Stimulated activated naive CD4-positive, alpha-beta T cell (primary cell): ENCODE measurements at regions not wholly inside any gene's neighbourhood (a gene's known extent, or its start where the extent isn't known, plus 50 kb on each side); places are given as distances from the start of the nearest gene placed in this dataset.

Experiments used
- DNase-seq, 6 experiments: peaks; one replicate each; lab custom pipeline; 2025; lab: John Stamatoyannopoulos, UW

DNA sequence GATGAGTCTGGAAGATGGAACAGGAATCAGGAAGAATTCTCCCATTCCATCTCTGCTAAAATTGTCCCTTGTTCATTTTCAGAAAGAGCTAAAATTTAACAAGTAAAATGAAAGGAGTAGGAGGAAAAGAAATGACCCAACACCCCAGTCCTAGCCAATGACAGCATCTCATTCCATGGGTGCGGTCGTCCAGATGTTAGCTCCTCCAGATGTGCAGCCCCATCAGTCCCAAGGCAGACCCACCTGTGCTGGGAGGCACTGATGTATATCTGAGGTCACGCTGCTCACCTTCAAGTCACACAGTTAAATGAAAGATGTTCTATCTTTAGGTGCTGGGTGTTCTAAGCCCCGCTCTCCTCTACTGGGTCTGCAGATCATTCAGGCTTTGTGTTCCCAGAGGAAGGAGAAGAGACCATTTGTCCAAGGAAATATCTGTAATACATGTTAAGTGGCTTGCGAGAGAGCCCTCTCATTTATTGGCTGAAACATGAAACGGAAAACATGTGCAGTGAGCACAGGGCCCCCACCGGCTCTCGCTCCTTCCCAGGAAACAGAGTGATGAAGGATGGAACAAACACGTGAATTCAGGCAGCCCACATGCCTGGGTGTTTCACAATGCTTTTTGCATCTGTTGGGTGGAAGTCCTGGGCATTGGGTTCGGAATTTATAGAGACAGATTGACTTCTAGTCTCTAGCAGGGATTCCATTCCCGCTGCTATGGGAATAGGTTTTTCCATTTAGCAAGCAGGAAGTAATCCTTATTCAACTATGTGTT lies 294.6 kb downstream of the NUAK1 start:
- DNase-seq, result no peak

DNA sequence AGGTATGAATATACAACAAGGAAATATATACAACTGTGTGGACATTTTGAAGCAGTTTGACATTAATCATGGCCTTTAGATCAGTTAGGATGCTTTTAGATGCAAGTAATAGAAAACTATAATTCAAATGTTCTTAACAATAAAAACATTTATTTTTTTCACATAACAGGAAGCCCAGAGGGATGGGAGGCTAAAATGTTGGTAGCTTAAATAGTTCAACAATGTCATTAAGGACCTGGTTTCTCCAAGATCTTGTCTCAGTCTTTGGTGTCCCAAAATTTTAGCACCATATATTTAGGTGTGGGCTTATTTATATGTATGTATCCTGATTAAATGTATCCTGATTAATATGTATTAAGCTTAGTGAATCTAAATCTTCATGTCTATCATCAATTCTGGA lies 292.4 kb downstream of the NUAK1 start:
- no peak for DNase-seq

DNA sequence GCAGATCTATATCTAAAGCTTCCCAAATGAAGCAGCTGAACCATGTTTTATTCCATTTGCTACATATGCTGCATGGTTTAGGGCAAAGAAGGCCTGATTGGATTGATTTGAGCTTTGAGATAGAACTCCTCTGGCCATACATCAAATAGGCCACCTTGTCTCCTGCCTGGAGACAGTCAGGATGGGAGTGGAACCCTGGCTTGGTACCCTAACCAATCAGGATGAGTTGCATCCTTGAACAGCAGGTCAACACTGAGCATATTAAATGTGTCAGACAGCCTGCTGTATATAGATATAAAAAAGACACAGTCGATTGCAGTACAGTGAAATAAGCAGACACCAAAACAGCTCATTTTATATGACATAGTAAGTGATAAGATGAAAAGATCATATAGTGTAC lies 291.7 kb downstream of the NUAK1 start:
- no peak for DNase-seq

DNA sequence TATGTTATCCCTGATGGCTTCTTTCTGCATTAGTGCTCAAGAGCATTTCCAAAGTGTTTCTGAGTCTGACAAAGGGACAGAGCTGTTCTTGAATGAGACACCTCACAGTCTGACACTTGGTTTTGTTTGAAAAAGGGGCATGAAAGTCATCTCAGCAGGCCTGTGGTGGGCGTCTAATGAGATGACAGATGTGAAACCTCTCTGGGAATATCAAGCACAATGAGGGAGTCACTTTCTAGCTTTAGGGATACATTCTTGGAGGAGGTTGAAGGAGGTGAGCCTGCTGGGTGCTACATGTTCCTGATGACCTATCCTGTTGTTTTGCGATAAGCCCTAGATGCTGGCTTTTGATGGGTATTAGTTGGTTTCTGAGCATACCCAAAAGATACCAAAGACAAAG lies 290.5 kb downstream of the NUAK1 start:
- DNase-seq, result no peak

DNA sequence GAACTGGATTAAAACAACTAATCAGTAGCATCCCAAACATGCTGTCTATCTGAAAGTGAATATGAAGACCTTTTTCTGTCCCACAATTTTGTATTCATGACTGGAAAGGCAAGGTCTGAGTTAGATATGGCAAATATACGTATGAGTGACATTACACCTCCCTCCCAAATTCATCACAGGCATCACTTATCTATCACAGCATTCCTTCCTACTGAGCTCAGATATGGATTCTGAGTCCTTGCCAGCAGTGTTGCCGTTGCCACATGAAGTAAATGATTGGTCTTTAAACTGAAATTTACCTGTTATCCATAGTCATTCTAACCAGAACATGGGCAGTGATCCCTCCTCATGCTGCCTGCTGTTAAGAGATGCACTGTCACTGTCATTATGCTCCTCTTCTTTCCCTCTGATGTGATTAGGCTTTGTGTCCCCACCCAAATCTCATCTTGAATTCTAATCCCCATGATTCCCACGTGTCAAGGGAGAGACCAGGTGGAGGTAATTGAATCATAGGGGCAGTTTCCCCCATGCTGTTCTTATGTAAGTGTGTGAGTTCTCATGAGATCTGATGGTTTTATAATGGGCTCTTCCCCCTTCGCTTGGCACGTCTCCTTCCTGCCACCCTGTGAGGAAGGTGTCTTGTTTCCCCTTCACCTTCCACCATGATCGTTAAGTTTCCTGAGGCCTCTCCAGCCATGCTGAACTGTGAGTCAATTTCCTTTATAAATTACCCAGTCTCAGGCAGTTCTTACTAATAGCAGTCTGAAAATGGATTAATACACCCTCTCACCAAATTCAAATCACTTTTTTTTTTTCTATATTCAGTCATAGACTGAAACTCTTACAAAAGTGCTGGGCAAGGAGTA lies 288.4 kb downstream of the NUAK1 start:
- no peak for DNase-seq

DNA sequence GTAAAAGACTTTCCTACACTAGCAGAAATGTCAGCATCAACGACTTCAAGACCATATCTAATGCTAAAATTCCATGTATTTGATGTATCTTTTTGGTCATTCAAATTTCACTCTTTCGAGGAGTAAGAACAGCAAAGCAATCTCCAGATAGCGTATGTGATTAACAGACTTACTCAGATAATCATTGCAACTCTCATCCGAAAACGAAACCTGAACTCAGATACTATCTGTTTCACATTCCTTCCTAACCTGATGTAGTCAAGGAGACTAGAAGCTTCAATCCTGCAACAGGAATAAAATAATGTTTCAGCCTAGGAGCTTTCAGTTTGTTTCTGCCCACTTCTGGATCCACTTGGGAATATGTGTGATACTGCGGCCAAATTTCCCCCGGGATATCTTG lies 286.3 kb downstream of the NUAK1 start:
- DNase-seq, result no peak

DNA sequence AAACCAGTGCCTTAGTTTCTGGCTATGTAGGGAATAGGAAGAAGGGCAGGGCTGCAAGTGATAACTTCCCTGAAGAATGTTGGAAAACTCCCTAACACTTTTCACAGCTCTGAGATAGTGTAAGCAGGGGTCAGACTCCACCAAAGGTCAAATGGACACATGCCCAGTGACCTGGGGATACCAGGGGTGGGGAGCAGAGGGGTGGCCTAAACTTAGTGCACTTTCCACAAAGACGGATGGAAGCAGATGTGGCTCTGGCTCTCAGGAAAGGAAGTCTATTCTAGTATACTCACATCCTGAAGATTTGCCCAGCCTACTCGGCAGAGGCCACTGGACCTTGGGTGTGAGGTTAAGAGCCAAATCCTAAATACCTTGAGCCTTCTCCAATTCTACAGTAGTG lies 285.8 kb downstream of the NUAK1 start:
- no peak for DNase-seq

DNA sequence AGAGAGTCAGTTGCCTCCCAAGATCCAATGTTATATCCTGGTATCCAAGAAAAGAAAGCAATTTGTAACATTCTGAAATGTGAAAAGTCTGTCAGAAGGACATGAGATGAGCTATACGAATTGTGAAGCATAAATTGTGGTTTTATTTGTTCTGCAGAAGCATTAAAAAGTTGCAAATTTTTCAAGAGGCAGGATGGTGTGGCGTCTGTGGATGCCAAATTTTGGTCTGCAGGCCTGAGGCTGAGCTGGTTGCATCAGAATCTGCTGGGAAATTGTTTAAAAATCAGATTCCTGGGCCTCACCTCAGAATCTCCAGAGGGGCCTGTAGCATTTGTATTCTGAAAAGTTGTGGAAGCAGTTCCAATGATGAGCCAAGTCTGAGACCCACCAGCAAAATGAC lies 284.7 kb downstream of the NUAK1 start:
- no peak for DNase-seq

DNA sequence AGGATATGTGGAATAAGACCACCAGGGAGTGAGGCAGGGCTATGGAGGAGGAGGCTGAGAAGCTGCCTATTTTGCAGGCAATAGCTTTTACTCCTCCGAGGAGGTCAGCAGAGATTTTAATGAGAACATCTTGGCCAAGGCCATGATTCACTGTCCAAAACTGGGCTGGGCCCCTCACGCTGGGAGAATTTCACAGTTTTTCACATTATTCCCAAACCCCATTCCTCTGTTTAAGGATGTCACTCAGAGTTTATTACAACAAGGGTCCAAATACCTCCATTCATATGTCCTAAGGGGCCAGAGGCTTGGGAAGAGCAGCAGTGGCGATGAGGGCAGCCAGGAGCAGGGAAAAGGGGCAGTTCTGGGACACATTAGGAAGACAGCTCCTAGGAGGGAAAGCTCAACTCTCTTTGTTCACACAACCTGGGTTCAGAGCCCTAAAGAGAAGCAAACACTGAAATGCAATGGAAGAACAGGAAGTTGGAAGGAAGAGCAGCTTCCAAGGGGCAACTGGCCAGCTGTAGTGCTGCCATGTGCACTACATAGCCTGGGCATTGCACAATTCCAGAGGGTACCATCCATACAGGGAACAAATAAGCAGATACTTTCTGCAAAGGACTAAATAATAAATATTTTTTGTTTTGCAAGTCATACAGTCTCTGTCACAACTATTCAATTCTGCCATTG lies 283.2 kb downstream of the NUAK1 start:
- DNase-seq, result no peak

DNA sequence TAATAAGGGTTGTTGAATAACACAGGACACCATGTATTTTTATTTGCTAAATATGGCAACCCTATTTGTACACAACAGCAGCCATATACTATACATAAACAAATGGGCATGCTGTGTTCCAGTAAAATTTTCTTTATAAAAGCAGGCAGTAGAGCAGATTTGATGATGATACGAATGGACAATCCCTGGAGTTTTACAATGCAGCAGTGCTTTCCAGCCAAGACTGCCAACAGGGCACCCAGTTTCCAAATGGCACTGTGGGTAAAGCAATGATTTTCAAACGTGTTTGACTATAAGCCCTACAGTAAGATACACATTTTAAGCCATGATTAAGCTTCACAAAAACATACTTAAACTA lies 282.7 kb downstream of the NUAK1 start:
- DNase-seq, result no peak

DNA sequence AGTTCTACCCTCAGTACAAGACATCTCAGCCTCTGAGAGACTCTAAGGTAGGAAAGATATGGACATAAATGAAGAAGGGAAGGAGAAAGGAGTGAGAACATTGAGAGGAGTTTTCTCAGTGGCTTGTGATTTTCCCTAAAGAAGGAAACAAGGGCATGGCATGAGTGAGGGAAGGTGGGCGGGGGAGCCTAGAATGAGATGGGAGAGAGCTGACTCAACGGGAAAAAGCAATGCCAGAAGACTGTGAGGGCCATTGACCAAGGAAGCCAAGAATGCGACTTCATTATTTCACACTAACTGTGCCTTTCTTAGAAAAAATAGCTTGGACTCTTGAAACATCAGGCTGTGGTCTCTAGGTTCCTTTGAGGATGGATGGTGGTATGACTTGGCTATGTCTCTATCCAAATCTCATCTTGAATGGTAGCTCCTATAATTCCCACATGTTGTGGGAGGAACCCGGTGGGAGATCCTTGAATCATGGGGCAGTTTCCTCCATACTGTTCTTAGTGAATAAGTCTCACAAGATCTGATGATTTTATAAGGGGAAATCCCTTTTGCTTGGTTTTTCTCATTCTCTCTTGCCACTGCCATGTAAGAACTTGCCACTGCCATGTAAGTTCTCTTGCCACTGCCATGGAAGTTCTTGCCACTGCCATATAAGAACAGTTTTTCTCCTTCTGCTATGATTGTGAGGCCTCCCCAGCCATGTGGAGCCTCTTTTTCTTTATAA lies 279.6 kb downstream of the NUAK1 start:
- DNase-seq, result no peak

DNA sequence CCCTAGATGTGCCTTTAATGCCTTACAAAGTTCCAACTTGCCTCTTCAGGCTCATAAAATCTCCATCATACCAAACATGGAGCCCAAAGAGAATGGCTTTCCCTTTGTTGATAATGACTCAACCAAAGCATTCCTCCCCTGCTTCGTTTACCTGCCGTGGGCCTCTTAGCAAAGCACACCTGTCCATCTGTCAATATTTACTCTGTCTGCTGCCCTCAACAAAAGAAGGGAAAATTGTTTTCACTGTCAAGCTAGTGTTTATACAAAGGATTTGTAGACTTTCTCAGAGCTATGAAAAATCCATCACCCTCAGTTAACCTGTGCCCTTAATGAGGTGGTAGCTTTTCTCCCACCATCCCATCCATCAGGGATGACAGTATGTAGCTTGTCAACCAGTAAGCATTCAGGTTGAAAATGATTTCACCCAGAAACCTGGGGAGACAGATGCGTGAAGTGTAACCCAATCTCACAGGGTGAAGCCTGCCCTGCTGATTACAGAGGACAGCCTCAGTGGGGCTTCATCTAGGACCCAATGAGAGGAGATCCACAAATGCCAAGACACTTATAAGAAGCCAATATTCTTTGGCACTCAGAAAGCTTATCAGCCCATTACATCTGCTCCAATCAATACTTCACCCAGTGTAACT lies 278.1 kb downstream of the NUAK1 start:
- DNase-seq, result no peak

DNA sequence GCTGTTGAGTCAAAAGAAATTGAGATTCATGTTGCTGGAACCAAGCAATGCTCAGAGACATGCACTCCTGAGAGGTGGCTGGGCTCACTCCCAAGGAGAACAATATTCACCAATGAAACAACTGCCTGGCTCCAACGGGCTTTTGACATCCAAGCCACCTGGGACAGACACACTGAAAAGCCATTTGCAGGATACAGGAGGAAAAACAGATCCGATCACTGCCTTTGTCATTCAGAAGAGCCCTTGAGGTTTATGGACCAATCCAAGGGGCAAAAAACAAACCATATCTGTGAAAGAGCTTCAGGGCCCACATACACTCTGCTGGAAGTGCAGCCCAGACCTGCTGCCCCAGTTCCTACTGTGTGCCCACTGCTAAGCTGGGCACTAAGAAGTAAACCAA lies 277.5 kb downstream of the NUAK1 start:
- DNase-seq, result no peak

DNA sequence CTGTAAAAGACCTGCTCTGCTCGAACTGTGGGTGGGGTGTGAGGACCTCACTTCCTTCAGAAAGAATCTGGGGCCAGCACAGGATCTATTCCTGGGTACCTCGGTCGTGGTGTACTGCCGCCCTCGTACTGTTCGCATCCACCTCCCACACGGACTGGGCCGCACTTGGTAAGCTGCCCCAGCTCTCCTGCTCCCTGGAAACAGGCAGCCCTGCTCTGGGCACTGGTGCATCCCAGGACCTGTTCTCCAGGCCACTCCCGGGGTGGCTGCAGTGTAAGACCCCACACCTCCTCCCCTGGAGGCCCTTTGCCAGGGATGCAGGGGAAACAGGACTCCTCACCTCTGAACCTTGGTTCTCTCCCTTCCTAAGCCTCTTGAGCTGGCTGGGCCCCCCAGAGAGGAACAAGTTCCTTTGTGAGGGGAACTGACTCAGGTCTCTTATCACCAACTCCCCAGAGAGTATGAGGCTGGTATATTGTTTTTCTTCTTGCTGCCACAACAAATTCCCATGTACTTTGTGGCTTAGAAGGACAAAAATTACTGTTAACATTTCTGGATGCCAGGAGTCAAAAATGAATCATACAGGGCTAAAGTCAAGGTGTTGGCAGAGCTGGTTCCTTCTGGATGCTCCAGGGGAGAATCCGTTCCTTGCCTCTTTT lies 276.5 kb downstream of the NUAK1 start:
- DNase-seq, result no peak

DNA sequence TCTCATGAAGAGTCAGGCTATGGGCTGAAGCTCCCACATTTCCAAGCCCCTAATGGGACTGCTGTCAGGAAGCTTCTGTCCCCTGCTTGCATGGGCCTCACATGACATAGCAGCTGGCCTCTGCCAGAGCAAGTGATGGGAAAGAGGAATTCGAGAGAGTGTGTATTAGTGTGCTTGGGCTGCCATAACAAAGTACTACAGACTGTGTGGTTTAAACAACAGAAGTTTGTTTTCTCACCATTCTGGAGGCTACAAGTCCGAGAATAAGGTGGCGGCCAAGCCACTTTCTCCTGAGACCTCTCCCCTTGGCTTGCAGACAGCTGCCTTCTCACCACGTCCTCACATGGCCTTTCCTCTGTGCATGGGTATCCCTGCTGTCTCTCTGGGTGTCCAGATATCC lies 274.4 kb downstream of the NUAK1 start:
- no peak for DNase-seq

DNA sequence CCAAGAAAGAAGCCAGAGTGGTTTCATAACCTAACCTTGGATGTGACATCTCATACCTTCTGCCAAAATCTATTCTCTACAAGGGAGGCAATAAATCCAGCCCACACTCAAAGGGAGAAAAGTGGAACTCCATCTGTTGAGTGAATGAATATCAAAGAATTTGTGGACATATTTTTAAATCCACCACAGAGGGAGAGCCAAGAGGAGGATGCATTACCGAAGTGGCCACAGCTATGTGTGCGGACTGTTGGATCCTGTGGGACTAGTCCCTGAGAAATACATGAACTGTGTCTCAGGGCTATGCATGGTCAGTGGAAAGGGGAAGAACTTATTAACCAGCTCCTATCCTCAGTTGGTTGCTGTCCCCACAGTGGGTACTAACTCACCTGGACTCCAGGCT lies 273.9 kb downstream of the NUAK1 start:
- no peak for DNase-seq

DNA sequence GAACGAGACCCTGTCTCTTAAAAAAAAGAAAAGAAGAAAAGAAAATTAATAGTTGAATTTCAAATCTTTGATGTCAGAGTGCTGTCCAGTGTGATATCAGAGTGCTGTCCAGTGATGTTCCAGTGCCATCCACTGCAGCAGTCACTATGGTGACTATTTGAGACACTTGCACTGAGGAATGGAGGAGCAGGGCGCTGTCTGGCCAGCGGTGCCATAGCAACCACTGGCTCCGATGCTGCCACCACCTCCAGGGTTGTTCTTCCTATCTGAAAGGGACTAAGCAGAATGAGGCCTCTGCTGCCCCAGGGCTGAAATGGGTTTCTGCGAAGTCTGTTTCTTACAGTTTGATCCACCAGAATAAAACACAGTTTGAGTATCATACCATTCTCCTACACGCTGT lies 272.9 kb downstream of the NUAK1 start:
- DNase-seq, result no peak

DNA sequence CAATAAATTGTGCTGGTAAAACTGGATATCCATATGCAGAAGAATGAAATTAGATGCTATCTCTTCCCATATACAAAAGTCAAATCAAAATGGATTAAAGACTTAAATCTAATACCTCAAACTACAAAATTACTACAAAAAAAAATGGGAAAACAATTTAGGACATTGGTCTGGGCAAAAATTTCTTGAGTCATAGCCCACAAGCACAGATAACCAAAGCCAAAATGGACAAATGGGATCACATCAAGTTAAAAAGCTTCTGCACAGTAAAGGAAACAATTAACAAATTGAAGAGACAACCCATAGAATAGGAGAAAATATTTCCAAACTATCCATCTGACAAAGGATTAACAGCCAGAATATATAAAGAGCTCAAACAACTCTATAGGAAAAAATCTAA lies 264.6 kb downstream of the NUAK1 start:
- no peak for DNase-seq

DNA sequence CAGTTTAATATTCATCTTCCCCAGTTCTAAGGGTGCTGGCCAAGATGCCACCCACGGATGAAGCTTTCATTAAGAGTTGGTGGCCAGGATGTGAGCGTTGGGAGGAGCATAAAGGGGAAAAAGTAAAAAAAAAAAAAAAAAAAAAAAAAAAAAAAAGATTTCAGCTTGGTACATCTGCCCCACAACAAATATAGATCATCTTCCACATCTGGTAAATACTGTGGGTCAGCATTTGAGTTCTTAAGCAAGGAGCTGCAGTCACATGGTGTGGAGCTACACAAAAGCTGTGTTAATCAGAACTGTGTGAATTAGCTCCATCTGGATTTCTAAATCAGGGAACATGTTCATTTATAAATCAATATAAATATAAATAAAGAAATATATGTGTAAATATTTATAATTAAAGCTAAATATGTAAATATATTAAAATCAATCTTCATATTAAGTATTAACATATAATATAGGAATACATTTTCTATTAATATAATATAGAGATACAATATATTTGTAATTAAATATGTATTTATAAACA lies 262.3 kb downstream of the NUAK1 start:
- DNase-seq, result no peak

DNA sequence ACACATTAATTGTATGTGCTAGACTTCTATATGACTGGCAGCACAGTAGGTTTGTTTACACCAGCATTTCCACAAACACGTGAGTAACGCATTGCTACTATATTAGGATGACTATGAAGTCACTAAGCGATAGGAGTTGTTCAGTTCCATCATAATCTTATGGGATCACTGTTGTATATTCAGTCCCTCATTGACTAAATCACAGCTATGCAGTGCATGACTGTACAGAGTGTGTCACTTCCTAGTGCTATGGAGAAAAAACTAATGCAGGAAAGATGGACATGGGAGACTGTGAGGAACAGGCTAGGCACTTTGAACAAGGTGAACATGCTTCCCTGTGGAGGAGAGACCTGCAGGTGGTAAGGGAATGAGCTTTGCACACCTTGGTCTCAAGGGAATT lies 259.8 kb downstream of the NUAK1 start:
- no peak for DNase-seq

DNA sequence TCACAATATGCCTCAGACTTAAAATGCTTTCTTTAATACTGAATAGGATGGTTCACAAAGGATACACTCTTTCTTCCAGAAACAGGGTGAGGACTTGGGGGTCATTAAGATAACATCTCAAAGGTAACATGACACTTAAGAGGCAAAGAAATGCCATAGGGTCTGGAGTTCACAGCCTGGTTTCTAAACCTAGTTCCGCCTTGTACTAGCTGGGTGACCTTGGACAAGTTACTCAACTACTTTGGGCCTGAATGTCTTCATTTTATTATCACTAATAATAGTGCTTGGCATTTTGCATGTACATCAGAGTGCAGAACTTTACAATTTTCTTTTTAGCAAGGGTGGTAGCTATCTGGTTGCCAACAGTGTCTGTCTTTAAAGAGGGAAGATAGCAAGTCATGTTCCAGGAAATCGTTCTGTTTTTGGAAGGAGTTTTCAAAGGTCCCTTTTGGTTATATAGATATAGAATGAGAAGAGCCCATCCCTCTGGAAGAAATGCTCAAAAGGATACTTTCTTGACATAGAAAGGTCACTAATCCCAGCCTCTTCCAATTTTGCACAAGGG lies 257.8 kb downstream of the NUAK1 start:
- no peak for DNase-seq
